ENCODE measurements at regions not wholly inside any gene's neighbourhood (a gene's known extent, or its start where the extent isn't known, plus 50 kb on each side); places are given as distances from the start of the nearest gene placed in this dataset.

GRCh38 chr10:10765017-10765416, 252.7 kb upstream of the CELF2 start:
- no peak overlapping the region for H3K4me3 ChIP-seq (ENCODE audit: insufficient read length, low read depth)
- H3K4me1 ChIP-seq (ENCODE audit: insufficient read depth, insufficient read length) = no peaks in the 10 kb centered on the region
- DNase-seq (ENCODE audit: low read depth, low spot score) = no peak
- no peak for TF ChIP-seq SUZ12 (IDR thresholded peaks at IDR 0.05; ENCODE audit: extremely low read depth, insufficient read depth, insufficient read length)
- no peak for TF ChIP-seq YY1 (IDR thresholded peaks at IDR 0.05; ENCODE audit: insufficient read depth, insufficient read length)
- no peak for TF ChIP-seq ZNF274 (IDR thresholded peaks at IDR 0.05; ENCODE audit: low read depth, low read length)
- H3K9ac ChIP-seq (ENCODE audit: insufficient read length, low read depth) = no peak overlapping the region
- no peaks in the 10 kb centered on the region for H3K9me3 ChIP-seq (ENCODE audit: insufficient read depth, low read length)
- H3K27me3 ChIP-seq (ENCODE audit: insufficient read depth, insufficient read length) = no peaks in the 10 kb centered on the region
- H3K36me3 ChIP-seq (ENCODE audit: insufficient read depth, insufficient read length, low read length) = no peaks in the 10 kb centered on the region

GRCh38 chr10:10772411-10772810, 245.3 kb upstream of the CELF2 start:
- Histone ChIP-seq H3K9ac (ENCODE audit: insufficient read length, low read depth) (no peak overlapping the region), H3K4me3 (ENCODE audit: insufficient read length, low read depth) (no peak overlapping the region), H3K9me3 (ENCODE audit: insufficient read depth, low read length) (no peaks in the 10 kb centered on the region), H3K27me3 (ENCODE audit: insufficient read depth, insufficient read length) (no peaks in the 10 kb centered on the region), H3K36me3 (ENCODE audit: insufficient read depth, insufficient read length, low read length) (no peaks in the 10 kb centered on the region), H3K4me1 (ENCODE audit: insufficient read depth, insufficient read length) (no peaks in the 10 kb centered on the region)
- DNase-seq (ENCODE audit: low read depth, low spot score) = no peak
- TF ChIP-seq ZNF274 (IDR thresholded peaks at IDR 0.05; ENCODE audit: low read depth, low read length) (no peak), YY1 (IDR thresholded peaks at IDR 0.05; ENCODE audit: insufficient read depth, insufficient read length) (no peak), SUZ12 (IDR thresholded peaks at IDR 0.05; ENCODE audit: extremely low read depth, insufficient read depth, insufficient read length) (no peak)

GRCh38 chr10:10772874-10773508, 244.7 kb upstream of the CELF2 start:
- TF ChIP-seq SUZ12 (IDR thresholded peaks at IDR 0.05; ENCODE audit: extremely low read depth, insufficient read depth, insufficient read length) (no peak), ZNF274 (IDR thresholded peaks at IDR 0.05; ENCODE audit: low read depth, low read length) (no peak), YY1 (IDR thresholded peaks at IDR 0.05; ENCODE audit: insufficient read depth, insufficient read length) (no peak)
- no peaks in the 10 kb centered on the region for H3K9me3 ChIP-seq (ENCODE audit: insufficient read depth, low read length)
- H3K9ac ChIP-seq (ENCODE audit: insufficient read length, low read depth) = no peak overlapping the region
- no peaks in the 10 kb centered on the region for H3K36me3 ChIP-seq (ENCODE audit: insufficient read depth, insufficient read length, low read length)
- DNase-seq (ENCODE audit: low read depth, low spot score) = no peak
- H3K4me1 ChIP-seq (ENCODE audit: insufficient read depth, insufficient read length) = no peaks in the 10 kb centered on the region
- no peak overlapping the region for H3K4me3 ChIP-seq (ENCODE audit: insufficient read length, low read depth)
- no peaks in the 10 kb centered on the region for H3K27me3 ChIP-seq (ENCODE audit: insufficient read depth, insufficient read length)

- no peak for TF ChIP-seq YY1 (IDR thresholded peaks at IDR 0.05; ENCODE audit: insufficient read depth, insufficient read length)
- no peak for TF ChIP-seq SUZ12 (IDR thresholded peaks at IDR 0.05; ENCODE audit: extremely low read depth, insufficient read depth, insufficient read length)
- no peak for TF ChIP-seq ZNF274 (IDR thresholded peaks at IDR 0.05; ENCODE audit: low read depth, low read length)
- Histone ChIP-seq H3K9ac (ENCODE audit: insufficient read length, low read depth) (no peak overlapping the region), H3K9me3 (ENCODE audit: insufficient read depth, low read length) (no peaks in the 10 kb centered on the region), H3K36me3 (ENCODE audit: insufficient read depth, insufficient read length, low read length) (no peaks in the 10 kb centered on the region), H3K4me3 (ENCODE audit: insufficient read length, low read depth) (no peak overlapping the region), H3K27me3 (ENCODE audit: insufficient read depth, insufficient read length) (no peaks in the 10 kb centered on the region), H3K4me1 (ENCODE audit: insufficient read depth, insufficient read length) (no peaks in the 10 kb centered on the region)
- DNase-seq (ENCODE audit: low read depth, low spot score) = no peak
Measured at GRCh38 chr10:10774416-10774815, 243.3 kb upstream of the CELF2 start.

GRCh38 chr10:10776363-10776762, 241.3 kb upstream of the CELF2 start:
- Histone ChIP-seq H3K9me3 (ENCODE audit: insufficient read depth, low read length) (no peaks in the 10 kb centered on the region), H3K36me3 (ENCODE audit: insufficient read depth, insufficient read length, low read length) (no peaks in the 10 kb centered on the region), H3K4me1 (ENCODE audit: insufficient read depth, insufficient read length) (no peaks in the 10 kb centered on the region), H3K4me3 (ENCODE audit: insufficient read length, low read depth) (no peak overlapping the region), H3K27me3 (ENCODE audit: insufficient read depth, insufficient read length) (no peaks in the 10 kb centered on the region), H3K9ac (ENCODE audit: insufficient read length, low read depth) (no peak overlapping the region)
- no peak for DNase-seq (ENCODE audit: low read depth, low spot score)
- TF ChIP-seq ZNF274 (IDR thresholded peaks at IDR 0.05; ENCODE audit: low read depth, low read length) = no peak
- no peak for TF ChIP-seq YY1 (IDR thresholded peaks at IDR 0.05; ENCODE audit: insufficient read depth, insufficient read length)
- no peak for TF ChIP-seq SUZ12 (IDR thresholded peaks at IDR 0.05; ENCODE audit: extremely low read depth, insufficient read depth, insufficient read length)

GRCh38 chr10:10777279-10777678, 240.4 kb upstream of the CELF2 start:
- no peaks in the 10 kb centered on the region for H3K9me3 ChIP-seq (ENCODE audit: insufficient read depth, low read length)
- no peaks in the 10 kb centered on the region for H3K36me3 ChIP-seq (ENCODE audit: insufficient read depth, insufficient read length, low read length)
- no peak for TF ChIP-seq SUZ12 (IDR thresholded peaks at IDR 0.05; ENCODE audit: extremely low read depth, insufficient read depth, insufficient read length)
- no peak for TF ChIP-seq YY1 (IDR thresholded peaks at IDR 0.05; ENCODE audit: insufficient read depth, insufficient read length)
- TF ChIP-seq ZNF274 (IDR thresholded peaks at IDR 0.05; ENCODE audit: low read depth, low read length) = no peak
- no peak overlapping the region for H3K4me3 ChIP-seq (ENCODE audit: insufficient read length, low read depth)
- no peak for DNase-seq (ENCODE audit: low read depth, low spot score)
- no peaks in the 10 kb centered on the region for H3K27me3 ChIP-seq (ENCODE audit: insufficient read depth, insufficient read length)
- no peaks in the 10 kb centered on the region for H3K4me1 ChIP-seq (ENCODE audit: insufficient read depth, insufficient read length)
- H3K9ac ChIP-seq (ENCODE audit: insufficient read length, low read depth) = no peak overlapping the region

GRCh38 chr10:10777723-10778122, 239.9 kb upstream of the CELF2 start:
- no peaks in the 10 kb centered on the region for H3K4me1 ChIP-seq (ENCODE audit: insufficient read depth, insufficient read length)
- no peaks in the 10 kb centered on the region for H3K27me3 ChIP-seq (ENCODE audit: insufficient read depth, insufficient read length)
- no peak overlapping the region for H3K4me3 ChIP-seq (ENCODE audit: insufficient read length, low read depth)
- TF ChIP-seq ZNF274 (IDR thresholded peaks at IDR 0.05; ENCODE audit: low read depth, low read length) (no peak), YY1 (IDR thresholded peaks at IDR 0.05; ENCODE audit: insufficient read depth, insufficient read length) (no peak), SUZ12 (IDR thresholded peaks at IDR 0.05; ENCODE audit: extremely low read depth, insufficient read depth, insufficient read length) (no peak)
- no peaks in the 10 kb centered on the region for H3K36me3 ChIP-seq (ENCODE audit: insufficient read depth, insufficient read length, low read length)
- no peak for DNase-seq (ENCODE audit: low read depth, low spot score)
- no peak overlapping the region for H3K9ac ChIP-seq (ENCODE audit: insufficient read length, low read depth)
- H3K9me3 ChIP-seq (ENCODE audit: insufficient read depth, low read length) = no peaks in the 10 kb centered on the region
